ENCODE measurements at regions not wholly inside any gene's neighbourhood (a gene's known extent, or its start where the extent isn't known, plus 50 kb on each side); places are given as distances from the start of the nearest gene placed in this dataset.
"Not testable (repeated sequence)": the region's sequence is repeated elsewhere in the genome, so short reads cannot be mapped to it uniquely, and the experiment has no call there.

GRCh38 chr6:58055465-58056176 is 738.2 kb downstream of the PRIM2 start:
- TF ChIP-seq, protein P1, sequence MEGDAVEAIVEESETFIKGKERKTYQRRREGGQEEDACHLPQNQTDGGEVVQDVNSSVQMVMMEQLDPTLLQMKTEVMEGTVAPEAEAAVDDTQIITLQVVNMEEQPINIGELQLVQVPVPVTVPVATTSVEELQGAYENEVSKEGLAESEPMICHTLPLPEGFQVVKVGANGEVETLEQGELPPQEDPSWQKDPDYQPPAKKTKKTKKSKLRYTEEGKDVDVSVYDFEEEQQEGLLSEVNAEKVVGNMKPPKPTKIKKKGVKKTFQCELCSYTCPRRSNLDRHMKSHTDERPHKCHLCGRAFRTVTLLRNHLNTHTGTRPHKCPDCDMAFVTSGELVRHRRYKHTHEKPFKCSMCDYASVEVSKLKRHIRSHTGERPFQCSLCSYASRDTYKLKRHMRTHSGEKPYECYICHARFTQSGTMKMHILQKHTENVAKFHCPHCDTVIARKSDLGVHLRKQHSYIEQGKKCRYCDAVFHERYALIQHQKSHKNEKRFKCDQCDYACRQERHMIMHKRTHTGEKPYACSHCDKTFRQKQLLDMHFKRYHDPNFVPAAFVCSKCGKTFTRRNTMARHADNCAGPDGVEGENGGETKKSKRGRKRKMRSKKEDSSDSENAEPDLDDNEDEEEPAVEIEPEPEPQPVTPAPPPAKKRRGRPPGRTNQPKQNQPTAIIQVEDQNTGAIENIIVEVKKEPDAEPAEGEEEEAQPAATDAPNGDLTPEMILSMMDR (IDR thresholded peaks at IDR 0.05; ENCODE audit: low read depth, low read length): not testable (repeated sequence)
- not testable (repeated sequence) for TF ChIP-seq EZH2phosphoT487 (IDR thresholded peaks at IDR 0.05; ENCODE audit: low read depth)

All from OCI-LY3 (cell line).